Activated CD8-positive, alpha-beta memory T cell treated with anti-CD3 and anti-CD28 coated beads, Interleukin-2, amount 50 U/mL, for 24 hours (primary cell): ENCODE measurements at regions not wholly inside any gene's neighbourhood (a gene's known extent, or its start where the extent isn't known, plus 50 kb on each side); places are given as distances from the start of the nearest gene placed in this dataset.
"Not testable (repeated sequence)": the region's sequence is repeated elsewhere in the genome, so short reads cannot be mapped to it uniquely, and the experiment has no call there.

Experiments
- DNase-seq: peaks from one replicate; pipeline ENCODE4 v3.0.0-alpha.2; 2020; ENCODE audit errors: extremely low read depth

- no peak for DNase-seq
Measured at GRCh38 chr22:22697377-22698117, 53.1 kb downstream of the GGTLC2 start.

- DNase-seq: no peak
Measured at GRCh38 chr22:22698263-22698750, 53.9 kb downstream of the GGTLC2 start.

GRCh38 chr22:22700631-22701030, 56.2 kb downstream of the GGTLC2 start:
- DNase-seq: no peak

DNA sequence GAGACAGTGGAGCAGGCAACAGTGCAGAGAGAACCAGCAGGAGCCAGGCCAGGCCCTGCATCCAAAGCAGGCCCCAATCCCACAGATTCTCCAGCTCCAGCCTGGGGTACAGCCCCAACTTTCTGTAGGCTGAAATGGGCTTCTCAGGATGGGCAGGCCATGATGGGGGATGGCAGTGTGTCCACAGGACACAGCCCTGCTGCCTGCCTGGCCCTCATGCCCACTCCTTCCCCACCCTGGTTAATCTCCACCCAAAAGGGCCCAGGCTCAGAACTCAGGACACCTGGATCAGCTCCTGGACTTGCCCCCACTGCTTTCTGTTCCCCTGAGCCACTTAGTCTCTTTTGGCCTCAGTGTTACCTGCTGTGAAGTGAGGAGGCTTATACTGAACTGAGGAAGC, 57.1 kb downstream of the GGTLC2 start:
- DNase-seq: not testable (repeated sequence)

DNA sequence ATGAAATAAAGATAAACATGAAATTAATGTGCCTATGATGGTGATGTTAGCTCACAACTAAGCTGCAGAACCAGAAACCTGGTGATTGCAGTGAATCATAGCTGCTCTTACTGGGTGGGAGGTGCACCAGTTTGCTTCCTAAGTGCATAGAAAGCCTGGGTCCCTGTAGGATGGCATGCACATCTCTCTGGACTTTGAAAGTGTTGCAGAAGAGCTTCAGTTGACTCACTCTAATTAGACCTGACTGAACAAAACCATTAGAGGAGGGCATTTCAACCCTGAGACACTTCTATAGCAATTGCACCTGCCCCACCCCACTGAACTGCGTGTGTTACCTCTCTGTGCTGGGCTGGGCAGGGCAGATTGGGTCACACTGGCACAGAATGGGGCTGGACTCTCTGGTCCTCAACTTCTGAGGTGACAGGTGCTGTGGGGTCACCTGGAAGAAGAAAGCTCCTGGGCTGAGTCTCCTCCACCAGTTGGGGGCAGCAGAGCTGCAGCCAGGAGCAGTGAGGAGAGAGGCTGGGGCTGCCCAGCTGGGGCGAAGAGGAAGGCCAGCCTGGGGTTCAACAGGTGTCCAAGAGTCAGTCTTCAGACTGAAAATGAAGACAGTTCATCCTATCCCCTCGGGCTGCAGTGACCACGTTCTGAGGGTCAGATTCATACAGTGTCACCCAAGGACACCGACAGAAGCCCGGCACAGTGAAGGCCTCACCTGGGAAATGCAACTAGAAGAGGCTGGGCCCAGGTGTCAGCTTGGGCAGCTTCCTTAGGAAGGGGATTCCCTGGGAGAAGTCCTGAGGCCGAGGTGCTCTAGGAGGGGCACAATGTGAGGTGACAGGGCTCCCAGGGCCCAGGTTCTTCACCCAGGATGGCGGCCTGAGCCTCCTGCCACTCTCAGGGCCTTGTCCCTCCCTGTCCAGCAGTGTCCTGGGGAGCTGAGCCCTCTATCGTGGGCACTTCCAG, 58.1 kb downstream of the GGTLC2 start:
- no peak for DNase-seq

GRCh38 chr22:22703203-22703570, 58.8 kb downstream of the GGTLC2 start:
- no peak for DNase-seq

DNA sequence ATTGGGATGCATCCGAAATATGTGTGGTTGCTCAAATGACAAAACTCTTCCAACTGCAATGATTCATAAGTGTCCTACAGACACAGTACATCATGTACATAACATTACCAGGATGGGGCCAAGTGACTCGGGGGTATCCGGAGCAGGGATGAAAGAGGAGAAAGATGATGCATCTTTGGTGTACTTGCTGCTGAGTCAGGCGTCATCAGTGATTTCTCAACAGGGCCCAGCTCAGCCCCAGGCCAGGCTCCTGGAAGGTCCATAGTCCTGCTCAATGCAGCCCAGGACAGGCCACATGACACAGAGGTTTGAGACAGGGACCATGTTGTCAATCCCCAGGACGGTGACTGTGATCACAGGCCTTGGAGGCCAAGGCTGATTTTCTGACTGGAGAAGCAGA, 59.3 kb downstream of the GGTLC2 start:
- no peak for DNase-seq

DNA sequence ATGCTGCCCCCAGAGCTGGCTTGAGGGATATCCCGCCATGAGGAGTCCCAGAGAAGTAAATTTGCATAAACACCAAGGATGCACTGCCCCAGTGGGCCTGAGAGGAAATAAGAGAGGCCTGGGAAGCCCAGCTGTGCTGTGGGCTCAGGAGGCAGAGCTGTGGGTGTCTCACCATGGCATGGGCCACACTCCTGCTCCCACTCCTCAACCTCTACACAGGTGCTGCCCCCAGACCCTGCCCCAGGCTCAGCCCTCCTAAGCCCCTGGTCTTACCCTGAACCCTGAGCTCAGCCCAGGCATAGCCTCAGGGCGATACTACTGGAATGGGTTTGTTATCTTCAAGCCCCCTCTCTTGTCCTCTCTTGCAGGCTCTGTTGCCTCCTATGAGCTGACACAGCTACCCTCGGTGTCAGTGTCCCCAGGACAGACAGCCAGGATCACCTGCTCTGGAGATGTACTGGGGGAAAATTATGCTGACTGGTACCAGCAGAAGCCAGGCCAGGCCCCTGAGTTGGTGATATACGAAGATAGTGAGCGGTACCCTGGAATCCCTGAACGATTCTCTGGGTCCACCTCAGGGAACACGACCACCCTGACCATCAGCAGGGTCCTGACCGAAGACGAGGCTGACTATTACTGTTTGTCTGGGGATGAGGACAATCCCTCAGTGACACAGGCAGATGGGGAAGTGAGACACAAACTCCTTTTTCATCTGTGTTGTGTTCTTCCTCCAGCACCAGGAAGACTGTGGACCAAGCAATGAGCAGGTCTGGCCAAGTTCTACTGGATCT, 59.9 kb downstream of the GGTLC2 start:
- DNase-seq: no peak

DNA sequence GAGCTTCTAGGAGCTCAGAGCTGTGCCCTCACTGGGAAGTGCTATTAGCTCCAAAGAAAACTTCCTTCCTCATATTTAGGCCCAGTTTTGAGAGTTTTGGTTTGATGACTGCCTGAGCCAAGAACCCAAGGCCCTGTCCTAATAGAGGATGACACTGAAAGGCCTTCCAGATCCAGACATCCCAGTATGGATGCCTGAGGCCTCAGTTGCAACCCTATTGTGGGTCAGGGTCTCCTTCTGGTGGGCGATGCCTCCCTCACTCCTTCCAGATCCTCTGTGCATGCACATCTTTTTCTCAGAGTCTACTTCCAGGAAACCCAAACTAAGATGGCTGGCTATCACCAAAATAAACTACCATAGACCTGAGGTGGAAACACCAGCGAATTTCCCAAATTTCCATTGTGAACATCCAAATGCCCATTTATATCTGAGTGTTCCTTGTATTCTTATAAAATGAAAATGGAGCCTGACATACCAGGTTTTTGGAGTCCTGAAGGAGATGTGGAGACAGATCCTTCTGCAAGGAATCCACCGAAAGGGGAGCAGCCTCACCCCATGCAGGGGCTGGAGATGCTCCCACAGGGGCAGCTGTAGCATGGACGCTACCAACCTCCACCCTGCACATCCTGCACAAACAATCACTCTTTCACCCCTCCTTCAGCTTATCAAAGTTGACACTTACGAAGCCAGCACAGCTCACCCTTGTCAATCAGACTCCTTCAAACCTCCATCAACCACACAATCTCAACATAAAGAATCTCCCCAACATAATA, 61.1 kb downstream of the GGTLC2 start:
- no peak for DNase-seq

DNA sequence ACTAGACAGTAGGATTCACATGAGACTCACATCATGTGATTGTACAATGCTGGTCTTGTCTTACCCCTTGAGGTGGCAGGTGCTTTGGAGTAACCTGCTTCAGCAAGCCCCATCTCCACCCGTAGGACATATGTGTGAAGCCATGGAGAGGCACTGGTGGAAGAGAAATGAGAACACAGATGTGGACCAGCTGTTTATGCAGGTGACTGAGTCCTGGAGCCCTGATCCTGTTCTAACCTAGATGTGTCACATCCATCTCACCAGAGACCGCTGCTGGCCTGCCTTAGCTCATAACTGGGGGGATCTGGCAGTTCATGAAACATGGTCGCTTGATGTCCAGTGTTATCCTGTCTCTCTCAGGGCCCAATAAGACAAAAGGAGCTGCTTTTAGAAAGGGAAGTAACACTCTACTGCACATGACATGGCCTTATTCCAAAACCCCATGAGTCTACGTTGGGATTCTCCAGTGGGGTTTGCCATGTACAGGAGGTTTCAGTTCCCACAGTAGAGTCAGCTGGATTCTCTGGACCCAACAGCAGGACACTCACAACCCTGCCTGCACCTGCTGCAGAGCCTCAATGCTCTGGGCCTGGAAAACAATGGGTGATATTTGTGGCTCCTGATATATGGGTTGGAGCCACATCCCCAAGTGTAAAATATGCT, 62.0 kb downstream of the GGTLC2 start:
- no peak for DNase-seq

GRCh38 chr22:22709719-22710445, 65.5 kb downstream of the GGTLC2 start:
- no peak for DNase-seq

DNA sequence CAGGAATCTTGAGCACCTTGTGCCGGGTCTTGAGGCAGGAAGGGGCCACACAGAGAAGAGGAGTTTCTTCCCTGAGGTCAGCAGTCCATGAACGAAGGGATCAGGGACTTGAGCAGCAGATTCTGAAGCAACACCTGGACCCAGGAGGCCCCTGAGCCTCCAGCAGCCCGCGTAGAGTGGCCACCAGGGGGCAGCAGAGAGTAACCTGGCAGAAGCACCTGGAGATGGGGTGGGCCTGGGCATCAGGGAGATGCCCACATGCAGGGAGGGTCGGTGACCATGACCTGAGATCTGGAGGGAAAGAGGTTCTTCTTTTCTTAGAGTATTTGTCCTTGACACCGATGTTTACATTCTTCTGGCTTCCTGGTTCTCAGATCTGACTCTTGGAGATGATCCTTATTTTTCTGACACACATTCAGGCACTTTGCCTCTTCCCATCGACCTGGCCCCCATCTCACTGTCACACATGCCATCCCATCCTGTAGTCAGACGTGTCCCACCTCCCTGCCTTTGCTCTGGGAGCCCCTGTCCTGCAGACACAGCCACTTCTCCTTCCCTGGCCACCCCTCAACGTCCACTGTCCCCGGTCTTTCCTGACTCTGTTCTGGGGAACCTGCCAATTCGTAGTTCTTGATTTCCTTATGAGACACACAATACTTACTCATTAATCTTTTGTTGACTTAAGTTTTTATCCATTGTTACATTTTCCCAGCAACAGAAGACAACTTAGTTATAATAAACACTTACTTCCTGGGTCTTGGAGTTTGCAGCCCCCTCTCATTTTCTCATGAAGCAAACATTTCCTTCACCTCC, 66.5 kb downstream of the GGTLC2 start:
- DNase-seq: peak; percentile 42

GRCh38 chr22:22711532-22711913, 67.1 kb downstream of the GGTLC2 start:
- DNase-seq: no peak

DNA sequence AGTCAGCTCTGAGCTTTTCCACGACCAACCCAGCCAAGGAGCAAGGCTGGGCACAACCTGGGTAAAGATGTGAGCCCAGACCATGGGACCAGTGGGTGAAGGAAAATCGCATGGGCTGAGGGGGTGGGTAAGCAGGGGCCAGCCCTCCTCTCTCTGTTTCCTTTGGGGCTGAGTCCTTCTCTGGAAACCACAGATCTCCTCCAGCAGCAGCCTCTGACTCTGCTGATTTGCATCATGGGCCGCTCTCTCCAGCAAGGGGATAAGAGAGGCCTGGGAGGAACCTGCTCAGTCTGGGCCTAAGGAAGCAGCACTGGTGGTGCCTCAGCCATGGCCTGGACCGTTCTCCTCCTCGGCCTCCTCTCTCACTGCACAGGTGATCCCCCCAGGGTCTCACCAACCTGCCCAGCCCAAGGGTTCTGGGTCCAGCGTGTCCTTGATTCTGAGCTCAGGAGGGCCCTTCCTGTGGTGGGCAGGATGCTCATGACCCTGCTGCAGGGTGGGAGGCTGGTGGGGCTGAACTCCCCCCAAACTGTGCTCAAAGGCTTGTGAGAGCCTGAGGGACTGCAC, 67.8 kb downstream of the GGTLC2 start:
- DNase-seq: no peak

GRCh38 chr22:22712666-22713365, 68.4 kb downstream of the GGTLC2 start:
- no peak for DNase-seq

DNA sequence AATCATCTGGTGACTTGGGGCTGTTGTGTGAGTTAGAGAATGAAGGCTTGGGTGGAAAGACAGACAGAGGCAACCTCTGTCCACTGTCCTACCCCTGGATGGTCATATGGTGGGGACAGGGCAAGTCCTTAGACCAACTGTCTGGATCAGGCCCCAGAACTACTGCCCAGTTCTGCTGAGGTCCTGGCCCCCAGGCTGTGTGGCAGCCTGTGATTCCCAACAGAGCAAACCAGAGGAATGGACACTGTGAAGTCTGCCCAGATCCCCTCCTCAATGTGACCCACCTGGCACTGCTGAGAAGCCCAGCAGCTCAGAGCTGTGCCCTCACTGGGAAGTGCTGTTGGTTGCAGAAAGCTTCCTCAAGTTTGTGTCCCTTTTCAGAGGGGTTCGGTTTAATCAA, 69.0 kb downstream of the GGTLC2 start:
- no peak for DNase-seq

- no peak for DNase-seq
Measured at GRCh38 chr22:22714600-22715335, 70.4 kb downstream of the GGTLC2 start.
